ENCODE measurements at regions not wholly inside any gene's neighbourhood (a gene's known extent, or its start where the extent isn't known, plus 50 kb on each side); places are given as distances from the start of the nearest gene placed in this dataset.

GRCh38 chr4:144350706-144351105, 210.2 kb upstream of the GYPA start:
- no peaks in the 10 kb centered on the region for H3K9me3 ChIP-seq
- H3K36me3 ChIP-seq (replicated peaks in 1 of 2; ENCODE audit: insufficient read depth in 1 of 2, low read depth in 2 of 2) = no peaks in the 10 kb centered on the region
- TF ChIP-seq CTCF (IDR thresholded peaks at IDR 0.05) (no peak), POLR2A (IDR thresholded peaks at IDR 0.05) (no peak)
- ATAC-seq = no peak
- H3K4me3 ChIP-seq = no peak overlapping the region
- no peaks in the 10 kb centered on the region for H3K27me3 ChIP-seq
- 89 to 92% methylated on average over 2 of the region's 2 CpGs for WGBS, 2 donors
- no peak for DNase-seq
- no peak overlapping the region for H3K27ac ChIP-seq
- H3K4me1 ChIP-seq = no peaks in the 10 kb centered on the region
- intact Hi-C loops (cut with DNase I) = no loop called here

- intact Hi-C loops (cut with DNase I) = no loop called here
Observed at GRCh38 chr4:144351306-144351705, 210.8 kb upstream of the GYPA start.

GRCh38 chr4:144353292-144353691, 212.8 kb upstream of the GYPA start:
- H3K27ac ChIP-seq = no peak overlapping the region
- no peak for ATAC-seq
- TF ChIP-seq CTCF (IDR thresholded peaks at IDR 0.05) = no peak
- TF ChIP-seq POLR2A (IDR thresholded peaks at IDR 0.05) = no peak
- no peaks in the 10 kb centered on the region for H3K36me3 ChIP-seq (replicated peaks in 1 of 2; ENCODE audit: insufficient read depth in 1 of 2, low read depth in 2 of 2)
- intact Hi-C loops (cut with DNase I) = no loop called here
- no peaks in the 10 kb centered on the region for H3K4me1 ChIP-seq
- DNase-seq = peak in 1 of 4 donors; percentile 10
- 18 to 27% methylated on average over 4 to 5 of the region's 5 CpGs for WGBS, 2 donors
- H3K9me3 ChIP-seq = no peaks in the 10 kb centered on the region
- no peaks in the 10 kb centered on the region for H3K27me3 ChIP-seq
- no peak overlapping the region for H3K4me3 ChIP-seq

More at GRCh38 chr4:144351306-144351705, 210.8 kb upstream of the GYPA start:
- no peaks in the 10 kb centered on the region for H3K27me3 ChIP-seq
- no peaks in the 10 kb centered on the region for H3K4me1 ChIP-seq
- DNase-seq (no peak), ATAC-seq (no peak)
- no peak overlapping the region for H3K27ac ChIP-seq
- 73 to 77% methylated on average over 3 of the region's 3 CpGs for WGBS, 2 donors
- H3K36me3 ChIP-seq (replicated peaks in 1 of 2; ENCODE audit: insufficient read depth in 1 of 2, low read depth in 2 of 2) = no peaks in the 10 kb centered on the region
- TF ChIP-seq POLR2A (IDR thresholded peaks at IDR 0.05) = no peak
- no peak for TF ChIP-seq CTCF (IDR thresholded peaks at IDR 0.05)
- no peak overlapping the region for H3K4me3 ChIP-seq
- H3K9me3 ChIP-seq = no peaks in the 10 kb centered on the region

GRCh38 chr4:144355811-144356757, 215.6 kb upstream of the GYPA start:
- Histone ChIP-seq H3K4me1 (no peaks in the 10 kb centered on the region), H3K9me3 (no peaks in the 10 kb centered on the region), H3K36me3 (replicated peaks in 1 of 2; ENCODE audit: insufficient read depth in 1 of 2, low read depth in 2 of 2) (no peaks in the 10 kb centered on the region), H3K4me3 (no peak overlapping the region), H3K27me3 (no peaks in the 10 kb centered on the region), H3K27ac (no peak overlapping the region)
- no peak for ATAC-seq
- WGBS, 2 donors = 25 to 29% methylated on average over 10 of the region's 10 CpGs
- TF ChIP-seq POLR2A (IDR thresholded peaks at IDR 0.05) (no peak), CTCF (IDR thresholded peaks at IDR 0.05) (no peak)
- DNase-seq = peak in 1 of 4 donors; percentile 29
- intact Hi-C loops (cut with DNase I) = no loop called here

Data from body of pancreas (tissue), 4 donors.